HEK293 (cell line): ENCODE measurements at regions not wholly inside any gene's neighbourhood (a gene's known extent, or its start where the extent isn't known, plus 50 kb on each side); places are given as distances from the start of the nearest gene placed in this dataset.

Source experiments
- CTCF ChIP-seq: fragments of 450-650 bp; formaldehyde crosslinking; IDR thresholded peaks from 2 replicates; pipeline ENCODE4 v1.5.1; 2016; ENCODE audit warnings: missing biosample characterization, missing genetic modification characterization
- PBX3 ChIP-seq: sonication (generic); formaldehyde crosslinking; IDR thresholded peaks from 2 replicates; pipeline ENCODE4 v1.8.1; 2022; ENCODE audit warnings: mild to moderate bottlenecking, moderate library complexity, missing genetic modification reagents
- PRDM6 ChIP-seq: fragments of 450-650 bp; formaldehyde crosslinking; IDR thresholded peaks from 2 replicates; pipeline ENCODE4 v1.5.1; 2017; ENCODE audit warnings: missing biosample characterization, missing genetic modification characterization
- TCF7L2 ChIP-seq: IDR thresholded peaks from 2 replicates; pipeline ENCODE4 v1.6.1; 2011; ENCODE audit warnings: low read depth, mild to moderate bottlenecking, inconsistent platforms, low read length, moderate library complexity, borderline replicate concordance
- ZBTB20 ChIP-seq: fragments of 450-650 bp; formaldehyde crosslinking; IDR thresholded peaks from 2 replicates; pipeline ENCODE4 v1.5.1; 2016; ENCODE audit warnings: missing biosample characterization, missing genetic modification characterization
- ZNF133 ChIP-seq: fragments of 450-650 bp; formaldehyde crosslinking; IDR thresholded peaks from 2 replicates; pipeline ENCODE4 v1.5.1; 2016; ENCODE audit warnings: missing biosample characterization, missing genetic modification characterization
- ZNF174 ChIP-seq: fragments of 450-650 bp; formaldehyde crosslinking; IDR thresholded peaks from 2 replicates; pipeline ENCODE4 v1.5.0; 2017; ENCODE audit warnings: missing biosample characterization, mild to moderate bottlenecking, missing genetic modification characterization
- ZNF514 ChIP-seq: fragments of 450-650 bp; formaldehyde crosslinking; IDR thresholded peaks from 2 replicates; pipeline ENCODE4 v1.5.1; 2016; ENCODE audit warnings: missing biosample characterization, missing genetic modification characterization
- ZNF610 ChIP-seq: fragments of 450-650 bp; formaldehyde crosslinking; IDR thresholded peaks from 2 replicates; pipeline ENCODE4 v1.5.1; 2016; ENCODE audit warnings: missing biosample characterization, missing genetic modification characterization, borderline replicate concordance
- ZNF645 ChIP-seq: fragments of 450-650 bp; formaldehyde crosslinking; IDR thresholded peaks from 2 replicates; pipeline ENCODE4; 2016; ENCODE audit warnings: missing biosample characterization, missing genetic modification characterization
- ZNF692 ChIP-seq: fragments of 450-650 bp; formaldehyde crosslinking; IDR thresholded peaks from 2 replicates; pipeline ENCODE4 v1.5.1; 2016; ENCODE audit warnings: missing biosample characterization, missing genetic modification characterization
- ZNF785 ChIP-seq: fragments of 450-650 bp; formaldehyde crosslinking; IDR thresholded peaks from 2 replicates; pipeline ENCODE4 v1.5.1; 2016; ENCODE audit warnings: missing biosample characterization, missing genetic modification characterization

GRCh38 chr14:39841088-39841487, 408.9 kb upstream of the FBXO33 start:
- TF ChIP-seq CTCF (tag by site-specific recombination) (no peak), PRDM6 (no peak), ZNF514 (tag by site-specific recombination) (no peak), ZBTB20 (tag by site-specific recombination) (no peak), ZNF133 (no peak), ZNF692 (tag by site-specific recombination) (no peak), ZNF610 (tag by site-specific recombination) (no peak), ZNF645 (tag by site-specific recombination) (no peak), PBX3 (CRISPR knock-in tag) (no peak), TCF7L2 (no peak), ZNF174 (tag by site-specific recombination) (no peak), ZNF785 (tag by site-specific recombination) (no peak)
